Transverse colon (tissue), 4 donors: ENCODE measurements at regions not wholly inside any gene's neighbourhood (a gene's known extent, or its start where the extent isn't known, plus 50 kb on each side); places are given as distances from the start of the nearest gene placed in this dataset.

Experiments used
- CTCF ChIP-seq, 5 experiments: fragments of 200-600 bp in 3 of 5; fragments of 450-650 bp in 2 of 5; sonication (generic) in 3 of 5; IDR thresholded peaks; 1 replicate in 2 of 5; 2 replicates in 3 of 5; pipeline ENCODE4 v1.5.1; 2016 to 2017; ENCODE audit warnings: antibody characterized with exemption in 5 of 5, inconsistent platforms in 3 of 5, mild to moderate bottlenecking in 2 of 5, moderate library complexity in 1 of 5
- POLR2AphosphoS5 ChIP-seq, 3 donors: sonication (generic); formaldehyde crosslinking; IDR thresholded peaks; one replicate each; pipeline ENCODE4 v1.6.1; 2016; ENCODE audit warnings: antibody characterized with exemption in 3 of 3

GRCh38 chr7:109266610-109267009, 696.9 kb downstream of the DNAJB9 start:
- TF ChIP-seq POLR2AphosphoS5 (IDR thresholded peaks at IDR 0.05) (no peak), CTCF (IDR thresholded peaks at IDR 0.05) (no peak)
